ENCODE measurements at regions not wholly inside any gene's neighbourhood (a gene's known extent, or its start where the extent isn't known, plus 50 kb on each side); places are given as distances from the start of the nearest gene placed in this dataset.
A peak's percentile ranks its signal among the peaks of the same experiment; 100 is the strongest.

- TF ChIP-seq ZNF407 (CRISPR knock-in tag; IDR thresholded peaks at IDR 0.05; ENCODE audit: not compliant biosample characterization) (no peak), TOE1 (CRISPR knock-in tag; IDR thresholded peaks at IDR 0.05) (peak; percentile 73; the same call in 1 of the 2 replicates), ZNF275 (CRISPR knock-in tag; IDR thresholded peaks at IDR 0.05; ENCODE audit: borderline replicate concordance) (no peak), STAT6 (CRISPR knock-in tag; IDR thresholded peaks at IDR 0.05; ENCODE audit: borderline replicate concordance) (peak; percentile 99), JUN (CRISPR knock-in tag; IDR thresholded peaks at IDR 0.05) (peak; percentile 76), ZNF224 (CRISPR knock-in tag; IDR thresholded peaks at IDR 0.05) (peak; percentile 95; the same call in 1 of the 2 replicates), MYC (CRISPR knock-in tag; IDR thresholded peaks at IDR 0.05; ENCODE audit: borderline replicate concordance) (peak; percentile 95), MNT (IDR thresholded peaks at IDR 0.05) (peak; percentile 77), DMAP1 (CRISPR knock-in tag; IDR thresholded peaks at IDR 0.05) (peak; percentile 93), RBAK (CRISPR knock-in tag; IDR thresholded peaks at IDR 0.05) (peak; percentile 99), SYNCRIP (IDR thresholded peaks at IDR 0.05; ENCODE audit: insufficient read depth, low read depth, low read length) (no peak), TRAFD1 (CRISPR knock-in tag; IDR thresholded peaks at IDR 0.05; ENCODE audit: borderline replicate concordance) (peak; percentile 32; the same call in 1 of the 2 replicates)
Observed at GRCh38 chr20:22490287-22491193, 93.8 kb downstream of the FOXA2 start (continued).

All from HepG2 (cell line).